Chondrocyte (in vitro differentiated cells): ENCODE measurements at regions not wholly inside any gene's neighbourhood (a gene's known extent, or its start where the extent isn't known, plus 50 kb on each side); places are given as distances from the start of the nearest gene placed in this dataset.

ENCODE experiments used
- DNase-seq: peaks from one replicate; pipeline ENCODE4 v3.0.0; 2021; ENCODE audit warnings: mixed read lengths, low spot score
- H3K27ac Mint-ChIP-seq: one replicate; pipeline ENCODE4 v1.8.0; 2021; ENCODE audit warnings: mild to moderate bottlenecking, moderate library complexity, mixed read lengths; ENCODE audit not compliant: unreplicated experiment
- H3K27me3 Mint-ChIP-seq: 2 replicates; pipeline ENCODE4 v1.8.0; 2021; ENCODE audit warnings: low read depth, mixed read lengths
- H3K36me3 Mint-ChIP-seq: 2 replicates; pipeline ENCODE4 v1.8.0; 2021; ENCODE audit warnings: low read depth, mixed read lengths
- H3K4me1 Mint-ChIP-seq: 2 replicates; pipeline ENCODE4 v1.8.0; 2021; ENCODE audit warnings: low read depth, mild to moderate bottlenecking, mixed read lengths
- H3K4me3 Mint-ChIP-seq: one replicate; pipeline ENCODE4 v1.8.0; 2021; ENCODE audit warnings: mild to moderate bottlenecking, moderate library complexity, mixed read lengths; ENCODE audit not compliant: unreplicated experiment
- H3K9me3 Mint-ChIP-seq: 2 replicates; pipeline ENCODE4 v1.8.0; 2021; ENCODE audit warnings: low read depth, mixed read lengths
- CTCF ChIP-seq: fragments of 200-600 bp; sonication (generic); IDR thresholded peaks from 2 replicates; pipeline ENCODE4 v1.5.0; 2021; ENCODE audit warnings: antibody characterized with exemption, mild to moderate bottlenecking, moderate library complexity

DNA sequence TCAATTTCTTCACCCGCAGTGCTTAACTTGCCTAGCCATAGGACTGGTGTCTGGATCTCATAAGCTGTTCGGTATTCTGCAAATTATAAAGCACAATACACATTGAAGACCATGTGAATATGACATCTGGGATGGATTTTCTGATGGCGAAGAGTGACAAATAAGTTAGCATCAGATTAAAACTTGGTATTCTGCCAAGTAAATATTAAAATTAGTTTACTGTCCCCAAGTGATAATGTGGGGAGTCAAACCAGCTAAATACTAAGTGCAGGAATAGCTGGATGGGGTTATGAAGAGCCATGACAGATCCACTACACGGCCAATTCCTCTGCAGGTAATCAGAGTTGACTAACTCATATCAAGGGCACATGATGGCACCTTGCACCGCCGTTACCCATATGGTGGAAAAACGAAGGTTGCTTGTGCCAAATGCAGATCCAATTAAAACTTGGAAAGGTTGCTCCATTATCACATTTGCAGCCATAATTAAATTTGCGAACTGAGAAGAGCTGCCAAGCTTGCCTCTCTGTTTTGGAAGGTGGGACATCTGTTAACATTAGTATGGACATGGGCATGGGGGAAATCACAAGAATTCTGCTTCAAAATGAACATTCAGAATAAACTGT is 114.9 kb upstream of the TOM1L1 start:
- H3K4me3 Mint-ChIP-seq: no peak overlapping the region
- H3K9me3 Mint-ChIP-seq: peaks cover 4% of the 10 kb centered on the region
- H3K27ac Mint-ChIP-seq: no peak overlapping the region

GRCh38 chr17:54789101-54789880 is 111.4 kb upstream of the TOM1L1 start:
- Mint-ChIP-seq H3K36me3 (no peaks in the 10 kb centered on the region), H3K27ac (no peak overlapping the region), H3K9me3 (peaks cover 4% of the 10 kb centered on the region), H3K4me1 (no peaks in the 10 kb centered on the region), H3K4me3 (no peak overlapping the region), H3K27me3 (peaks cover 4% of the 10 kb centered on the region)
- no peak for TF ChIP-seq CTCF
- no peak for DNase-seq

More for the DNA sequence above, 114.9 kb upstream of the TOM1L1 start:
- no peaks in the 10 kb centered on the region for H3K36me3 Mint-ChIP-seq
- TF ChIP-seq CTCF: no peak
- H3K27me3 Mint-ChIP-seq: peaks cover 1% of the 10 kb centered on the region
- DNase-seq: no peak
- H3K4me1 Mint-ChIP-seq: no peaks in the 10 kb centered on the region

GRCh38 chr17:54793271-54793670 is 107.4 kb upstream of the TOM1L1 start:
- TF ChIP-seq CTCF: no peak
- Mint-ChIP-seq H3K27me3 (peaks cover 4% of the 10 kb centered on the region), H3K27ac (no peak overlapping the region), H3K4me1 (no peaks in the 10 kb centered on the region), H3K36me3 (no peaks in the 10 kb centered on the region), H3K9me3 (no peaks in the 10 kb centered on the region), H3K4me3 (no peak overlapping the region)
- DNase-seq: no peak

DNA sequence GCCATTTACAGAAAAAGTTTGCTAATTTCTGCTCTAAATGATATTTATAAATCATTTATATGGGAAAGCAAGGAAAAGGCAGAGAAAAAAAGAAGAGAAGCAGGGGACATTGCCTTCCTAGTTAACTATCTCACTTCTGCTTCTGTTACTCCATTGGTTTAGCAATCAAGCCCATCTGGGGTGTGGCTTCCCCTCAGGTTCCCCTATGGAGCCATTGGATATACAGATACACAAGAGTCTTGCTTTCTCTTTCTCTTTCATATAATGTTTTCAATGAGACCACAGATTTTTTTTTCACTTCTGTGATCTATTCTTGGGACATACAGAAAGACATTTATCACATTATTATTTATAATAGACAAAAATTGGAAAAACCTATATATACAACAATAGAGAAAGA is 105.6 kb upstream of the TOM1L1 start:
- no peaks in the 10 kb centered on the region for H3K4me1 Mint-ChIP-seq
- H3K27me3 Mint-ChIP-seq: peaks cover 2% of the 10 kb centered on the region
- TF ChIP-seq CTCF: no peak
- no peaks in the 10 kb centered on the region for H3K36me3 Mint-ChIP-seq
- H3K9me3 Mint-ChIP-seq: peaks cover 7% of the 10 kb centered on the region
- no peak overlapping the region for H3K4me3 Mint-ChIP-seq
- no peak for DNase-seq
- H3K27ac Mint-ChIP-seq: no peak overlapping the region

DNA sequence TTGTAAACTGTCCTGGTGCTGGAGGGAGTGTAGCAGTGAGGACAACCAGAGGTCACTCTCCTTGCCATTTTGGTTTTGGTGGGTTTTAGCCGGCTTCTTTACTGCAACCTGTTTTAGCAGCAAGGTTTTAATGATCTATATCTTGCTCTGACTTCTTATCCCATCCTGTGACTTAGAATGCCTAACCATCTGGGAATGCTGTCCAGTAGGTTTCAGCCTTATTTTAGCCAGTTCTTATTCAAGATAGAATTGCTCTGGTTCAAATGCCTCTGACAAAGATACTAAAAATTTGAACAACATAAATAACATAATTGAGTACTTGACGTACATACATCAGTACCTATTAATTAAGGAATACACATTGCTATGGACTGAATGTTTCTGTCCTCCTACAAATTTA is 93.3 kb upstream of the TOM1L1 start:
- no peak overlapping the region for H3K27ac Mint-ChIP-seq
- DNase-seq: no peak
- TF ChIP-seq CTCF: no peak
- H3K4me3 Mint-ChIP-seq: no peak overlapping the region
- no peaks in the 10 kb centered on the region for H3K36me3 Mint-ChIP-seq
- no peaks in the 10 kb centered on the region for H3K9me3 Mint-ChIP-seq
- H3K27me3 Mint-ChIP-seq: no peaks in the 10 kb centered on the region
- H3K4me1 Mint-ChIP-seq: no peaks in the 10 kb centered on the region
